Endothelial cell (in vitro differentiated cells): ENCODE measurements at regions not wholly inside any gene's neighbourhood (a gene's known extent, or its start where the extent isn't known, plus 50 kb on each side); places are given as distances from the start of the nearest gene placed in this dataset.
"Not testable (repeated sequence)": the region's sequence is repeated elsewhere in the genome, so short reads cannot be mapped to it uniquely, and the experiment has no call there.

Source experiments
- DNase-seq: peaks from one replicate; pipeline ENCODE4 v3.0.0; 2021; ENCODE audit warnings: low spot score
- H3K27ac Mint-ChIP-seq: one replicate; pipeline ENCODE4 v1.8.0; 2021; ENCODE audit warnings: mixed read lengths, inconsistent platforms; ENCODE audit not compliant: unreplicated experiment
- H3K27me3 Mint-ChIP-seq: one replicate; pipeline ENCODE4 v1.8.0; 2021; ENCODE audit warnings: mild to moderate bottlenecking, moderate library complexity, mixed read lengths, inconsistent platforms; ENCODE audit not compliant: unreplicated experiment
- H3K36me3 Mint-ChIP-seq: one replicate; pipeline ENCODE4 v1.8.0; 2021; ENCODE audit warnings: mild to moderate bottlenecking, low read depth, mixed read lengths, inconsistent platforms; ENCODE audit not compliant: unreplicated experiment
- H3K4me1 Mint-ChIP-seq: one replicate; pipeline ENCODE4 v1.8.0; 2021; ENCODE audit warnings: mild to moderate bottlenecking, mixed read lengths, inconsistent platforms; ENCODE audit not compliant: unreplicated experiment
- H3K4me3 Mint-ChIP-seq: one replicate; pipeline ENCODE4 v1.8.0; 2021; ENCODE audit warnings: mild to moderate bottlenecking, mixed read lengths, inconsistent platforms; ENCODE audit not compliant: unreplicated experiment
- H3K9me3 Mint-ChIP-seq: one replicate; pipeline ENCODE4 v1.8.0; 2021; ENCODE audit warnings: mixed read lengths, inconsistent platforms; ENCODE audit not compliant: unreplicated experiment
- TF ChIP-seq, protein P1 (sequence below): fragments of 200-600 bp; sonication (generic); IDR thresholded peaks from one replicate; pipeline ENCODE4 v1.5.0; 2021; ENCODE audit warnings: antibody characterized with exemption; ENCODE audit not compliant: unreplicated experiment

- no peak overlapping the region for H3K4me3 Mint-ChIP-seq
- TF ChIP-seq, protein P1, sequence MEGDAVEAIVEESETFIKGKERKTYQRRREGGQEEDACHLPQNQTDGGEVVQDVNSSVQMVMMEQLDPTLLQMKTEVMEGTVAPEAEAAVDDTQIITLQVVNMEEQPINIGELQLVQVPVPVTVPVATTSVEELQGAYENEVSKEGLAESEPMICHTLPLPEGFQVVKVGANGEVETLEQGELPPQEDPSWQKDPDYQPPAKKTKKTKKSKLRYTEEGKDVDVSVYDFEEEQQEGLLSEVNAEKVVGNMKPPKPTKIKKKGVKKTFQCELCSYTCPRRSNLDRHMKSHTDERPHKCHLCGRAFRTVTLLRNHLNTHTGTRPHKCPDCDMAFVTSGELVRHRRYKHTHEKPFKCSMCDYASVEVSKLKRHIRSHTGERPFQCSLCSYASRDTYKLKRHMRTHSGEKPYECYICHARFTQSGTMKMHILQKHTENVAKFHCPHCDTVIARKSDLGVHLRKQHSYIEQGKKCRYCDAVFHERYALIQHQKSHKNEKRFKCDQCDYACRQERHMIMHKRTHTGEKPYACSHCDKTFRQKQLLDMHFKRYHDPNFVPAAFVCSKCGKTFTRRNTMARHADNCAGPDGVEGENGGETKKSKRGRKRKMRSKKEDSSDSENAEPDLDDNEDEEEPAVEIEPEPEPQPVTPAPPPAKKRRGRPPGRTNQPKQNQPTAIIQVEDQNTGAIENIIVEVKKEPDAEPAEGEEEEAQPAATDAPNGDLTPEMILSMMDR = no peak
- H3K9me3 Mint-ChIP-seq = no peaks in the 10 kb centered on the region
- peaks cover 5% of the 10 kb centered on the region for H3K4me1 Mint-ChIP-seq
- no peaks in the 10 kb centered on the region for H3K36me3 Mint-ChIP-seq
- no peaks in the 10 kb centered on the region for H3K27me3 Mint-ChIP-seq
- no peak for DNase-seq
- H3K27ac Mint-ChIP-seq = no peak overlapping the region
Measured at GRCh38 chr1:194870860-194871259, 1684.4 kb upstream of the B3GALT2 start.

DNA sequence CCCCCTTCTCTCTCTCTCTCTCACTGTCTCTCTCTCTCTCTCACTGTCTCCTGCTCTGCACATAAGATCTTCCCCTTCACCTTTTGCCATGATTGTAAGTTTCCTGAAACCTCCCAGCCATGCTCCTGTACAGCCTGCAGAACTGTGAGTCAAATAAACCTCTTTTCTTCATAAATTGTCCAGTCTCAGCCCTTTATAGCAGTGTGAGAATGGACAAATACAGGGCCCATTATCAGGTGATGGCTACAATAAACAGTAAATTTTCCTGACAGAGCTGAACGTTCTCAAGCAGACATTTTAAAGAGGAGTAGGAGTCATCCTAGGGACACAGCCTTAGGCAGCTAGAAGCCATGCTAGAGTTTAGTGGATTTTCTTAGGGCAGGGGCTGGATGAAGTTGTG is 1679.7 kb upstream of the B3GALT2 start:
- TF ChIP-seq, protein P1 = no peak
- DNase-seq = no peak
- H3K27me3 Mint-ChIP-seq = no peaks in the 10 kb centered on the region
- peaks cover 3% of the 10 kb centered on the region for H3K4me1 Mint-ChIP-seq
- H3K9me3 Mint-ChIP-seq = no peaks in the 10 kb centered on the region
- no peak overlapping the region for H3K27ac Mint-ChIP-seq
- H3K4me3 Mint-ChIP-seq = no peak overlapping the region
- no peaks in the 10 kb centered on the region for H3K36me3 Mint-ChIP-seq

DNA sequence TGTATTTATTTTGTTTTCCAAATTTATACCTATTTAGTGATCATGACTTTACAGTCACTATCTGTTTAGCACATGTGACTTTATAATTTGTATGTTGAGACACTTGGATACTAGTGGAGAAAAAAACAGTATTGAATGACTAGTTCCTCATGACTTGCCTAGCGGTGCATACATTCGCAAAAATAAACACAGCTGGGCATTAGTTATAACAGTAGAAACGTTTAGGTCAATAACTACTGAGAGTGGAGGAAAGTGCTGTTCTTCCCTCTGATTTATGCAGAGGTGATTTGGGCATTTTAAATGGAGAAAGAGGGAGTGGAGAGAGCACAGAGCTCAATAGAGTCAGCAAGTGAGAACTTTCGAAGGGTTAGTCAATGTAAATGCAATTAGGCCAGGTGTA is 1679.0 kb upstream of the B3GALT2 start:
- DNase-seq = no peak
- no peak overlapping the region for H3K4me3 Mint-ChIP-seq
- no peaks in the 10 kb centered on the region for H3K36me3 Mint-ChIP-seq
- H3K4me1 Mint-ChIP-seq = no peaks in the 10 kb centered on the region
- TF ChIP-seq, protein P1 = no peak
- H3K9me3 Mint-ChIP-seq = no peaks in the 10 kb centered on the region
- H3K27ac Mint-ChIP-seq = no peak overlapping the region
- no peaks in the 10 kb centered on the region for H3K27me3 Mint-ChIP-seq

- no peaks in the 10 kb centered on the region for H3K36me3 Mint-ChIP-seq
- no peaks in the 10 kb centered on the region for H3K27me3 Mint-ChIP-seq
- TF ChIP-seq, protein P1 = no peak
- H3K9me3 Mint-ChIP-seq = no peaks in the 10 kb centered on the region
- no peak for DNase-seq
- H3K27ac Mint-ChIP-seq = no peak overlapping the region
- H3K4me1 Mint-ChIP-seq = no peaks in the 10 kb centered on the region
- H3K4me3 Mint-ChIP-seq = no peak overlapping the region
Measured at GRCh38 chr1:194862129-194862528, 1675.7 kb upstream of the B3GALT2 start.

DNA sequence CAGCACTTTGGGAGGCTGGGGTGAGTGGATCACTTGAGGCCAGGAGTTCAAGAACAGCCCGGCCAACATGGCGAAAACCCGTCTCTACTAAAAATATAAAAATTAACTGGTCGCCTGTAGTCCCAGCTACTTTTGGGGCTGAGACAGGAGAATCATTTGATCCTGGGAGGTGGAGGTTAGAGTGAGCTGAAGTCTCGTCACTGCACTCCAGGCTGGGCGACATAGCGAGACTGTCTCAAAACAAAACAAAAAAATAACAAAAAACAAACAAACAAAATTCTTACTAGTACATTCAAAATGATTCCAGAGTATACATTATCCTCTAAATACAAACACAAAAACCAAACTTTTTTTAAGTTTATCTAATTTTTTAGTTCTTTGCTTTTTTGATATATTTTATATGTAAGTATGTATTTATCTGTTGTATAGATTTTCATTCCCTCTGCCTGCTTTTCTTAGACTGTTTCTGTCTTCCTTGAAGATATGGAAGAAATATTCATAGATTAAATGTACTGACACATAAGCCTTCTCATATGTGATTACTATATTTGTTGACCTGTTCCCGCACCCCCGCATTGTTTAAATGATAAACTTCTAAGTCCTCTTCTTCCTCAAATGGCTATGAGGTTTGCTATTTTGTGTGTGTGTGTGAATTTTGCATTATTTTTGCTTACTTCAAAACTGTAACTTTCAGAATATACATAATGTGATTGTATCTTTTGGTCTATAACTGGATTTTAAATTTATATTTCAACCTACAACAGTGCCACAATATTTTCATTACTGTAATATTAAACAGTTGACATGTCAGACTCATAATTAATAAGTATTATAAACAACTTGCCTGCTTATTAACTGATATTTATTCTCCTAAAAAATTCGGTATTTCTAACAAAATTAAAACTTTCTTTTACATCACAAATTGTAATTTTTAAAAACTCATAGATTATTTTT is 1674.1 kb upstream of the B3GALT2 start:
- H3K4me3 Mint-ChIP-seq = no peak overlapping the region
- DNase-seq = no peak
- H3K9me3 Mint-ChIP-seq = no peaks in the 10 kb centered on the region
- no peaks in the 10 kb centered on the region for H3K4me1 Mint-ChIP-seq
- H3K27ac Mint-ChIP-seq = no peak overlapping the region
- H3K27me3 Mint-ChIP-seq = no peaks in the 10 kb centered on the region
- no peaks in the 10 kb centered on the region for H3K36me3 Mint-ChIP-seq
- TF ChIP-seq, protein P1 = no peak

DNA sequence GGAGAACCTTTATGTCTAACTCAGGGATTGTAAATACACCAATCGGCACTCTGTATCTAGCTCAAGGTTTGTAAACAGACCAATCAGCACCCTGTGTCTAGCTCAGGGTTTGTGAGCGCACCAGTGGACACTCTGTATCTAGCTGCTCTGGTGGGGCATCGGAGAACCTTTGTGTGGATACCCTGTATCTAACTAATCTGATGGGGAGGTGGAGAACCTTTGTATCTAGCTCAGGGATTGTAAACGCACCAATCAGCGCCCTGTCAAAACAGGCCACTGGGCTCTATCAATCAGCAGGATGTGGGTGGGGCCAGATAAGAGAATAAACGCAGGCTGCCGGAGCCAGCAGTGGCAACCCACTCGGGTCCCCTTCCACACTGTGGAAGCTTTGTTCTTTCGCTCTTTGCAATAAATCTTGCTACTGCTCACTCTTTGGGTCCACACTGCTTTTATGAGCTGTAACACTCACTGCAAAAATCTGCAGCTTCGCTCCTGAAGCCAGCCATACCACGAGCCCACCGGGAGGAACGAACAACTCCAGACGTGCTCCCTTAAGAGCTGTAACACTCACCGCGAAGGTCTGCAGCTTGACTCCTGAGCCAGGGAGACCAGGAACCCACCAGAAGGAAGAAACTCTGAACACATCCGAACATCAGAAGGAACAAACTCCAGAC is 1673.2 kb upstream of the B3GALT2 start:
- H3K27me3 Mint-ChIP-seq, H3K36me3 Mint-ChIP-seq, H3K27ac Mint-ChIP-seq, H3K4me1 Mint-ChIP-seq, DNase-seq, H3K4me3 Mint-ChIP-seq, H3K9me3 Mint-ChIP-seq: not testable (repeated sequence)

DNA sequence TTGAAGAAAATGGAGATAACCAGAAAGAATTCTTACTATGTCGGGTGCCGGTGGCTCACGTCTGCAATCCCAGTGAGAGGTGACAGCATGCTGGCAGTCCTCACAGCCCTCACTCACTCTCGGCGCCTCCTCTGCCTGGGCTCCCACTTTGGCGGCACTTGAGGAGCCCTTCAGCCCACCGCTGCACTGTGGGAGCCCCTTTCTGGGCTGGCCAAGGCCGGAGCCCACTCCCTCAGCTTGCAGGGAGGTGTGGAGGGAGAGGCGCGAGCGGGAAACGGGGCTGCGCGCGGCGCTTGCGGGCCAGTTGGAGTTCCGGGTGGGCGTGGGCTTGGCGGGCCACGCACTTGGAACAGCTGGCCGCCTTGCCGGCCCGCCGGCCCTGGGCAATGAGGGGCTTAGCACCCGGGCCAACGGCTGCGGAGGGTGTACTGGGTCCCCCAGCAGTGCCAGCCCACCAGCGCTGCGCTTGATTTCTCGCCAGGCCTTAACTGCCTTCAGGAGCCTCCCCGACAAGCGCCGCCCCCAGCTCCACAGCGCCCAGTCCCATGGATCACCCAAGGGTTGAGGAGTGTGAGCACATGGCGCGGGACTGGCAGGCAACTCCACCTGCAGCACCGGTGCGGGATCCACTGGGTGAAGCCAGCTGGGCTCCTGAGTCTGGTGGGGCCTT is 1672.5 kb upstream of the B3GALT2 start:
- not testable (repeated sequence) for H3K4me3 Mint-ChIP-seq, H3K27me3 Mint-ChIP-seq, H3K4me1 Mint-ChIP-seq, H3K36me3 Mint-ChIP-seq, DNase-seq, H3K27ac Mint-ChIP-seq, H3K9me3 Mint-ChIP-seq
